GM12892 (cell line): ENCODE measurements at regions not wholly inside any gene's neighbourhood (a gene's known extent, or its start where the extent isn't known, plus 50 kb on each side); places are given as distances from the start of the nearest gene placed in this dataset.
A peak's percentile ranks its signal among the peaks of the same experiment; 100 is the strongest.

Experiments
- DNase-seq: peaks from one replicate; pipeline ENCODE4 v3.0.0; 2011; ENCODE audit not compliant: insufficient read length
- FAIRE-seq: peaks from 2 replicates; lab custom pipeline; 2011; peaks lifted over from hg19 to GRCh38; lab: Jason Lieb, UNC
- POLR2A ChIP-seq: IDR thresholded peaks from 2 replicates; pipeline ENCODE4 v1.6.1; 2011; ENCODE audit warnings: low read depth, low read length, control low read depth
- POLR2AphosphoS5 ChIP-seq: IDR thresholded peaks from 2 replicates; pipeline ENCODE4 v1.6.1; 2011; ENCODE audit warnings: low read depth, low read length, control low read depth
- TAF1 ChIP-seq: IDR thresholded peaks from 2 replicates; pipeline ENCODE4 v1.6.1; 2011; ENCODE audit warnings: low read depth, mild to moderate bottlenecking, control low read depth, low read length, borderline replicate concordance

DNA sequence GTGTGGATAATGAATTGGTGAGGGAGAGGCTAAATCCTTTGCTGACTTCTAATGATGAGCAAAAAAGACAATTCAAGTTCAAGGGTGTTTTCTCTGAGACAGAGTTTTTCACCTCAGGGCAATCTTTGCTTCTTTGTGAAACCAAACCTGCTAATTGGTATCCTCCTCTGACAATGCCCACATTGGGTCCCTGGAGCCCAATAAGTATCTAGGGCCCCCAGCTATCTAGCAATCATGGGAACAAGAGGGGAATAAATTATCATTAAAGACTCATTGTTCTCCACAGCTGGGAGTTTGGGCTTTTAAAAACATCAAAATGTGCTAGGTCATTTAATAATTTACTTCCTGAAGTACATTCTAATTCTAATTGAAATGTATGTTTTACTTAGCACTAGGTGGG lies 227.3 kb downstream of the TMEM167A start:
- FAIRE-seq (no peak), DNase-seq (no peak)
- TF ChIP-seq POLR2AphosphoS5 (no peak), TAF1 (no peak), POLR2A (no peak)

DNA sequence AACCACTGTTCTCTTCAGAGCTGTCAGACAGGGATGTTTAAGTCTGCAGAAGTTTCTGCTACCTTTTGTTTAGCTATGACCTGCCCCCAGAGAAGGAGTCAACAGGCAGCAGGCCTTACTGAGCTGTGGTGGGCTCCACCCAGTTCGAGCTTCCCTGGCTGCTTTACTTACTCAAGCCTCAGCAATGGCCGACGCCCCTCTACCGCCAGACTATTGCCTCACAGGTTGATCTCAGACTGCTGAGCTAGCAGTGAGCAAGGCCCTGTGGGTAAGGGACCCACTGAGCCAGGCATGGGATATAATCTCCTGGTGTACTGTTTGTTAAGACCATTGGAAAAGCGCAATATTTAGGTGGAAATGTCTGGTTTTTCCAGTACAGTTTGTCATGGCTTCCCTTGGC lies 229.6 kb downstream of the TMEM167A start:
- FAIRE-seq: no peak
- no peak for DNase-seq
- TF ChIP-seq POLR2A (no peak), TAF1 (no peak), POLR2AphosphoS5 (no peak)

DNA sequence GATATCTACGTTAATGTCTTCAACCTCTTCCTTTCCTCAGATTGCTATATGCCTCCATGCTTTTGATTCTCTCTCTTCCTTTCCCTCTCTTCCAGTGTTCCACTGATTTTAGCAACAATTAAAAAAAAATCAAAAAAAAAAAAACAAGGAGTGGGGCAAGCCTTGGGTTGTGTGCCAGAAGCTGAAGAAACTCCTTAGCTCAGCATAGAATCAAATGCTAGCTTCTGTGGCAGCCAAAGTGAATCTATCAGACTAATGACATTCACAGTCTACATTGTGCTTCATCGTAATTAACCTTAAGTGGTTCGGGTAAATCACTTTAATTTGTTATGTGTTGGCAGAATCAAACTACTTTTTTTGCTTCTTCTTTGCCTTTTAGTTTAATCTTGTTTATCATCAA lies 237.3 kb downstream of the TMEM167A start:
- DNase-seq (no peak), FAIRE-seq (no peak)
- TF ChIP-seq POLR2A: no peak
- TF ChIP-seq POLR2AphosphoS5: no peak
- TF ChIP-seq TAF1: no peak

DNA sequence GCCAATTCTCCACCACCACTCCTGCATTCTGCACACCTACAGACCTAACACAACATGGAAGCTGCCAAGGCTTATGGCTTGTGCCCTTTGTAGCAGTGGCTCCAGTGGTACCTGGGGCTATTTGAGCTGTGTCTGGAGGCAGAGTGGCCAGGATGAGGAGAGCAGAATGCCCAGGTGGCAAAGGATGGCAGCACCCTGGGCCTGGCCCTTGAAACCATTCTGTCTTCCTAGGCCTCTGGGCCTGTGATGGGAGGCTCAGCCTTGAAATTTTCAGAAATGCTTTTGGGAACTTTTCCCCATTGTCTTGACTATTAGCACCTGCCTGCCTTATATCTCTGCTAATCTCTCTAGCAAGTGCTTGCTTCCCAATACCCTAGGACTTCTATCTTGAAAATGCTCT lies 241.7 kb downstream of the TMEM167A start:
- TF ChIP-seq POLR2A: no peak
- no peak for TF ChIP-seq POLR2AphosphoS5
- no peak for TF ChIP-seq TAF1
- DNase-seq: no peak
- FAIRE-seq: no peak

DNA sequence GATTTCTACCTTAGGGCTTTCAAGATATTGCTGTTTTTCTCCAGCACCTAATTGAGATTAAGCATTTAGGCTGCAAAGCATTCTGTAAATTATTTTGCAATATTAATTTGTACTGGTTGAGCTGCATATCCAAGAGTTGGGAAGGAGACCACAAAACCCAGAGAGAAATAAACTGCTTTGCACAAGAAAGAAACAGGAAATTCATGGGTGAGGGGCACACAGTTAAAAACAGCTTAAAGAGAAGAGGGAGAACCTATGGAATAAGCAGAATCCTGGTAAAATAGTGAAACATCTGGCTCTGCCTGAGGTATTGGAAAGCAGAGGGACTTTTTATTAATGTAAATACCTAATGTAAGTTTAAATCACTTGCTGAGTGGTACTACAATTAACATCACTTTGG lies 243.0 kb downstream of the TMEM167A start:
- FAIRE-seq: no peak
- TF ChIP-seq POLR2AphosphoS5 (no peak), POLR2A (no peak), TAF1 (no peak)
- DNase-seq: no peak

DNA sequence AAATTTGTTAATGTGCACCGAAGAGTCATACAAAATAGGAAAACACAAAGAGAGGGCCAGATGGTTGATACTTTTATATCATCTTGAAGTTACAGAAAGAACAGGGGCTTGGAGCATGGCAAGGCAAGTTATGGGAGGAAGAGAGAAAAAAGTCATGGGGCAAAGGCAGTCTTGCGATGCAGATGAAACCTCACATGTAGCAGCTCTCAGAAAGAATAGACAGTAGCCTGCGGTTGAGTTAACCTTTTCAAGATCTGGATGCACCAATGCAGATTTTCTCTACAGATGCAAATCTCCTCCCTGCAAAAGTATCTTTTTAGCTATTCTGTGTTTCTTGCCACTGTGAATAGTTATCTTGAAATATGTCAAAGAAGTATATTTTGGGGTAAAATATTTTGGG lies 243.9 kb downstream of the TMEM167A start:
- DNase-seq: no peak
- TF ChIP-seq TAF1: no peak
- TF ChIP-seq POLR2A: no peak
- no peak for TF ChIP-seq POLR2AphosphoS5
- no peak for FAIRE-seq

DNA sequence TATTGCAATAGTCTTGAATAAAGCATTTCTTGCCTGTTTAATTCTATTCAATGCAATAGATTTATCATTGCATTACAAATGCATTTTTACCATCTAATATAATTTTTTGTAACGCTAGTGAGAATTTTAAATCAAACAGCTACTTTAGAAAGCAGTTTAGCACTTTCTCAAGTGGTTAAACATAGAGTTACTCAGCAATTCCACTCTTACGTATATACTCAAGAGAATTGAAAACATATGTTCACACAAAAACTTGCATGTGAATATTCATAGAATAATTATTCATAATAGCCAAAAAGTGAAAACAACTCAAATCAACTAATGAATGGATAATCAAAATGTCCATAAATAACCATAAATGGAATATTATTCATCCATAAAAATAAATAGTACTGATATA lies 244.7 kb downstream of the TMEM167A start:
- DNase-seq: no peak
- no peak for FAIRE-seq
- TF ChIP-seq POLR2AphosphoS5: no peak
- TF ChIP-seq TAF1: no peak
- TF ChIP-seq POLR2A: no peak

DNA sequence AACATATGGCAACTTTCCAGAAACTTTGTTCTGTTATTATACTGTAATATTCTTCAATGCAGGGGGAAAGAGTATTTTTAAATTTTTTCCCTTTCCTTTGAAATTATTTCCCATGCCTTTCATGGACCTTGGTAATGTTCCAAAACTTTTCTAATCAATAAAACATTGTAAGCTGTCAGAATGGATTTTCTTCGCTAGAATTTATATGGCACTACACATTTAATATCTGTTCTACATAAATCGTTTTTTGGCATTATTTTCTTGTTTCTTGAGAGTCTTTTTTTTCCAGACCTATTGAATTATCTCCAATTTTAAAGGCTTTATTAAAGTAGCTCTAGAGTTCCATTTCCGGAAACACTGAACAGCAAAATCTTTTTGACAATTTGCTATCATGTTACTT lies 249.0 kb downstream of the TMEM167A start:
- TF ChIP-seq POLR2AphosphoS5 (no peak), TAF1 (no peak), POLR2A (no peak)
- DNase-seq: no peak
- no peak for FAIRE-seq

DNA sequence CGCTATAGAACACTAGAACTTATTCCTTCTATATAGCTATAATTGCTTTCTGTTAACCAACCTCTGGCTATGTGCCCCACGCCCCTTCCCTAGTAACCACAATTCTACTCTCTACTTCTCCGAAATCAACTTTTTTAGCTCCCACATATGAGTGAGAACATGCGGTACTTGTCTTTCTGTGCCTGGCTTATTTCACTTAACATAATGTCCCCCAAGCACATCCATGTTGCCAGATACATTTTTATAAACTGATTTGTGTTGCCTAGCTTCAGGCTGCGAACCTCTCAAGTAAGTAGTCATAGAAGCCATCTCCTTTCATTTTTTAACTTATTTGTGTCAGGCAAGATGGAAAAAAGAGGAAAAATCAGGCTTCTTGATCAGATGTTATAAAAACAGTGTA lies 249.5 kb downstream of the TMEM167A start:
- TF ChIP-seq POLR2AphosphoS5 (no peak), TAF1 (no peak)
- FAIRE-seq (no peak), DNase-seq (no peak)

DNA sequence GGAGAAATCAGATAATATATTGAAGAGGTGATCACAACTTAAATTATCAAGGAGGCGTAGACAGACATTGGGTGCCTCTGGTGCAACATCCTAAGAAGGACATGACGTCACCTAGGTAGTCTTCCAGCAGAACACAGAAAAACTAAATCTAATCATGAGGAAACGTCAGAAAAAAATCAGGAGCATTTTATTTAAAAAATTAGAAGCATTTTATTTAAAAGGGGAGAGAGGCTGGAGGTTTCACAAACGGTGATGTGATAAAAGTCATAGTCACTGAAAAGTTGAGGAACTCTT lies 254.6 kb downstream of the TMEM167A start:
- FAIRE-seq: no peak
- DNase-seq: no peak

DNA sequence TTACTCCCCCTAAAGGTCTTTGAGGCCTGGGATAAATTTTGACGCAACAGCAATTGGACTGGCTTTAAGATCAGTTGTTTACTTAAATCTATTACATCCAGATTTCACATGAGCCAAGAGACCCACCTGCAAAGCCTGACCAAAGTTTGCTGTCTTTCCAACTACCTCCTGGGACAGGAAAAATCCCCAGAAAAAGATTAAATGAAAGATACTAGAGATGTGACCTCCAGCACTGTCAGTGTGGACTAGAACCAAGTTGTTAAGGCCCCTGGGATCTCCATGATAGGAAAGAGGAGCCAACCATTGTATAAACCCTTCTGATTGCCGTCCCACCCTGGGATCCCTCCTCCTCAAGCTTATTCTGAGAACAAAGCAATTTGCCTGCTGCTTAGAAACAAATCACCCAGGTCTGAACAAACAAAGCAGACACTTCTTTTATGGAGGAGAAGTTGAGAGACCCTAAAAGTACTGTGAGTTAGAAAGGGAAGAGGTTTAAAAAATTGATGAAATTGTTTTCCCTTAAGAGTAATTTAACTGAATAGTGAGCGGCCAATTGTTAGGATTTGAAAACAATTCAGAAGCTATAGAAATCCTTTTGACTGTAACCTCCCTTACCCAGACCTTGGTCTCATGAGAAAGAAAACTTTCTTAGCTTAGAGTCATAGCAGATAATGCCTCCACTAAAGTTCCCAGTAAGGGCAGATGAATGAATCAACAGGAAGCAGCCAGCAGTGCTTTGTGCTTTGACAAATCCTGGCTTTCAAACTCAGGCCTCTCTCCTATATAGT lies 255.2 kb downstream of the TMEM167A start:
- TF ChIP-seq POLR2A: no peak
- no peak for TF ChIP-seq TAF1
- TF ChIP-seq POLR2AphosphoS5: no peak
- DNase-seq (no peak), FAIRE-seq (no peak)

More for the DNA sequence above, 254.6 kb downstream of the TMEM167A start:
- TF ChIP-seq POLR2A: no peak
- TF ChIP-seq TAF1: no peak
- TF ChIP-seq POLR2AphosphoS5: no peak

DNA sequence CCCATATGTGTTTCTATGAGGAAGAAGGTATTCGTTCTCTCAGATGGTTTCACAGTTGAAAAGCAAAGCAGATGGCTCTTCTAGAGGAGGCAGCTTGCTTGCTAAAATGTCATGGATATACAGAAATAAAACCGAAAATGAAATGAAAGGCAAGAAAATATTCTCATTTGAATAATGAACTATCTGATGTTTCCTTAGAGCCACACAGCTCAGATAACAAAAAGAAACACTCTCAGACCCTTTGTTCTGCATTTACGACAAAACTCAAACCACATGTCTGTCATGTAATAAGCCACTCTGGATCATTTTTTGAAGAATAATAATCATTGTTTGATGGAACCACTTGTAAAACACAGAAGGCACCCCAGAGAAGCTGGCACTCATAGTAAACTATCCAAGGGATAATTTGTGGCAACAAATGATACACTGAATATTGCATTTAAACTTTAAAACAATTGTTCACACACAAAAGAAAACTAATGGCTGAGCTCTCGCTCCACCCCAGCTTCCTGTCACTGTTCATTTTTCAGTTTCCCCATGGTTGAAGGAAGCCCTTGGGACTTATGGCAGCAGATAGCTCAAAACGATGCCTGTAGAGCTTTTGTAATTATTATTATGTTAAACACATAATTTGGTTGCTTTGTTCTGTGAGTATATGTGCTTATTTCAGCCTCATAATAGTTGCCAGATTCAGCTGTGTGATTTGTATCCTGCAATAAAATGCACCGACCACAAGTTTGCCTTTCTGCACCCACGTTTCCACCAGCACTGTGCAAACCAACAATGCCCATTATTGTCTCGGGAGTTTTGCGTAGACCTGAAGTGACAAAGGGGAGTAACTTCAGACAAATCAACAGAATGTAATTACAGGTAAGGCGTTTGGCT lies 256.0 kb downstream of the TMEM167A start:
- peak; percentile 88 for FAIRE-seq
- TF ChIP-seq POLR2A: no peak
- TF ChIP-seq TAF1: 0 out of 2 replicates have a peak, but pooled peaks have one; percentile 9
- DNase-seq: no peak
